Neural progenitor cell (in vitro differentiated cells): ENCODE measurements at regions not wholly inside any gene's neighbourhood (a gene's known extent, or its start where the extent isn't known, plus 50 kb on each side); places are given as distances from the start of the nearest gene placed in this dataset.
"Not testable (repeated sequence)": the region's sequence is repeated elsewhere in the genome, so short reads cannot be mapped to it uniquely, and the experiment has no call there.

Experiments
- DNase-seq: peaks from one replicate; pipeline ENCODE4 v3.0.0-alpha.2; 2016; ENCODE audit warnings: low spot score
- H2AFZ ChIP-seq: fragments of 200-600 bp; sonication (generic); replicated peaks from 2 replicates; pipeline ENCODE4 v1.6.1; 2016; ENCODE audit warnings: antibody characterized with exemption
- H3F3A ChIP-seq: fragments of 200-600 bp; sonication (generic); 2 replicates; pipeline ENCODE4 v1.6.1; 2016; ENCODE audit warnings: antibody characterized with exemption, low read depth
- H3K27ac ChIP-seq: fragments of 200-600 bp; sonication (generic); 2 replicates; pipeline ENCODE4 v1.5.1; 2016; ENCODE audit warnings: mild to moderate bottlenecking
- H3K27me3 ChIP-seq: fragments of 200-600 bp; sonication (generic); 2 replicates; pipeline ENCODE4 v1.6.1; 2016; ENCODE audit warnings: mild to moderate bottlenecking, moderate library complexity
- H3K36me3 ChIP-seq: fragments of 200-600 bp; sonication (generic); 2 replicates; pipeline ENCODE4 v1.5.1; 2016
- H3K4me1 ChIP-seq: fragments of 200-600 bp; sonication (generic); 2 replicates; pipeline ENCODE4 v1.6.1; 2016; ENCODE audit warnings: mixed run types
- H3K4me2 ChIP-seq: fragments of 200-600 bp; sonication (generic); 2 replicates; pipeline ENCODE4 v1.6.1; 2016
- H3K4me3 ChIP-seq: fragments of 200-600 bp; sonication (generic); 2 replicates; pipeline ENCODE4 v1.5.1; 2016
- H3K79me2 ChIP-seq: fragments of 200-600 bp; sonication (generic); 2 replicates; pipeline ENCODE4 v1.6.1; 2016; ENCODE audit warnings: low read depth
- H3K9ac ChIP-seq: fragments of 200-600 bp; sonication (generic); 2 replicates; pipeline ENCODE4 v1.6.1; 2016
- H3K9me3 ChIP-seq: fragments of 200-600 bp; sonication (generic); 2 replicates; pipeline ENCODE4 v1.5.1; 2016; ENCODE audit warnings: low read depth
- H4K20me1 ChIP-seq: fragments of 200-600 bp; sonication (generic); 2 replicates; pipeline ENCODE4 v1.6.1; 2016; ENCODE audit warnings: low read depth
- H3K27ac Mint-ChIP-seq: 3 replicates; pipeline ENCODE4 v1.8.0; 2021; ENCODE audit warnings: mixed read lengths
- H3K27me3 Mint-ChIP-seq: 2 replicates; pipeline ENCODE4 v1.8.0; 2022; ENCODE audit warnings: low read depth, mild to moderate bottlenecking, inconsistent platforms, moderate library complexity, mixed read lengths; ENCODE audit not compliant: insufficient read depth
- H3K36me3 Mint-ChIP-seq: 3 replicates; pipeline ENCODE4 v1.8.0; 2021; ENCODE audit warnings: mixed read lengths
- H3K4me1 Mint-ChIP-seq: 3 replicates; pipeline ENCODE4 v1.8.0; 2021; ENCODE audit warnings: mixed read lengths
- H3K4me3 Mint-ChIP-seq: 3 replicates; pipeline ENCODE4 v1.8.0; 2021; ENCODE audit warnings: mild to moderate bottlenecking, moderate library complexity, mixed read lengths
- H3K9me3 Mint-ChIP-seq: 3 replicates; pipeline ENCODE4 v1.8.0; 2020; ENCODE audit warnings: mixed read lengths
- CTCF ChIP-seq: fragments of 200-600 bp; sonication (generic); IDR thresholded peaks from 2 replicates; pipeline ENCODE4 v1.5.1; 2017; ENCODE audit warnings: antibody characterized with exemption, mild to moderate bottlenecking
- EZH2 ChIP-seq: fragments of 200-600 bp; sonication (generic); IDR thresholded peaks from 2 replicates; pipeline ENCODE4 v1.6.1; 2017; ENCODE audit warnings: antibody characterized with exemption, mild to moderate bottlenecking, moderate library complexity
- EZH2phosphoT487 ChIP-seq: fragments of 200-600 bp; sonication (generic); IDR thresholded peaks from 2 replicates; pipeline ENCODE4 v1.6.1; 2017; ENCODE audit warnings: antibody characterized with exemption

GRCh38 chr18:34322365-34323289 is 97.9 kb upstream of the NOL4 start:
- H3K9ac ChIP-seq: no peak overlapping the region
- Mint-ChIP-seq H3K36me3 (no peaks in the 10 kb centered on the region), H3K4me3 (no peak overlapping the region), H3K4me1 (no peaks in the 10 kb centered on the region), H3K27ac (no peak overlapping the region), H3K27me3 (peaks cover 5% of the 10 kb centered on the region), H3K9me3 (peaks cover 3% of the 10 kb centered on the region)
- H3K27ac ChIP-seq: no peak overlapping the region
- no peaks in the 10 kb centered on the region for H4K20me1 ChIP-seq
- no peak overlapping the region for H3K4me2 ChIP-seq
- H3K36me3 ChIP-seq: no peaks in the 10 kb centered on the region
- no peak overlapping the region for H3K4me3 ChIP-seq
- no peaks in the 10 kb centered on the region for H3F3A ChIP-seq
- TF ChIP-seq CTCF (peak; percentile 95), EZH2phosphoT487 (no peak), EZH2 (no peak)
- no peaks in the 10 kb centered on the region for H3K79me2 ChIP-seq
- peak overlapping the region; percentile 61 for H2AFZ ChIP-seq
- H3K9me3 ChIP-seq: no peaks in the 10 kb centered on the region
- H3K27me3 ChIP-seq: no peaks in the 10 kb centered on the region
- H3K4me1 ChIP-seq: no peaks in the 10 kb centered on the region
- peak; percentile 85 for DNase-seq

GRCh38 chr18:34329840-34330239 is 105.1 kb upstream of the NOL4 start:
- no peak for DNase-seq
- Histone ChIP-seq H3F3A (no peaks in the 10 kb centered on the region), H3K9ac (no peak overlapping the region), H3K27ac (no peak overlapping the region), H3K27me3 (no peaks in the 10 kb centered on the region), H3K4me1 (no peaks in the 10 kb centered on the region), H3K4me3 (no peak overlapping the region), H3K79me2 (no peaks in the 10 kb centered on the region), H2AFZ (no peak overlapping the region), H3K9me3 (no peaks in the 10 kb centered on the region), H4K20me1 (no peaks in the 10 kb centered on the region), H3K4me2 (no peak overlapping the region), H3K36me3 (no peaks in the 10 kb centered on the region)
- Mint-ChIP-seq H3K4me3 (no peak overlapping the region), H3K36me3 (no peaks in the 10 kb centered on the region), H3K27me3 (peaks cover 4% of the 10 kb centered on the region), H3K4me1 (no peaks in the 10 kb centered on the region), H3K27ac (no peak overlapping the region), H3K9me3 (peaks cover 3% of the 10 kb centered on the region)
- TF ChIP-seq CTCF (no peak), EZH2 (no peak), EZH2phosphoT487 (no peak)

GRCh38 chr18:34330308-34330707 is 105.6 kb upstream of the NOL4 start:
- peaks cover 3% of the 10 kb centered on the region for H3K9me3 Mint-ChIP-seq
- TF ChIP-seq EZH2 (no peak), CTCF (no peak), EZH2phosphoT487 (no peak)
- no peaks in the 10 kb centered on the region for H4K20me1 ChIP-seq

GRCh38 chr18:34330907-34331306 is 106.2 kb upstream of the NOL4 start:
- H3K36me3 ChIP-seq, H3K4me3 Mint-ChIP-seq, H3K9me3 ChIP-seq, DNase-seq, H3K27ac Mint-ChIP-seq, H3K9me3 Mint-ChIP-seq, H3K79me2 ChIP-seq, H3K4me2 ChIP-seq, H3K27me3 ChIP-seq, H3K4me1 Mint-ChIP-seq, H3F3A ChIP-seq, H3K4me1 ChIP-seq, H3K27ac ChIP-seq, H3K27me3 Mint-ChIP-seq, H3K9ac ChIP-seq, H3K36me3 Mint-ChIP-seq, H3K4me3 ChIP-seq, H4K20me1 ChIP-seq: not testable (repeated sequence)
- H2AFZ ChIP-seq: peak overlapping the region; percentile 34

More at GRCh38 chr18:34330308-34330707, 105.6 kb upstream of the NOL4 start:
- no peaks in the 10 kb centered on the region for H3F3A ChIP-seq
- H3K4me3 Mint-ChIP-seq: no peak overlapping the region
- no peaks in the 10 kb centered on the region for H3K36me3 Mint-ChIP-seq
- no peak for DNase-seq
- H3K27me3 Mint-ChIP-seq: peaks cover 4% of the 10 kb centered on the region
- no peak overlapping the region for H3K4me3 ChIP-seq
- H3K27ac Mint-ChIP-seq: no peak overlapping the region
- H3K9ac ChIP-seq: no peak overlapping the region
- no peaks in the 10 kb centered on the region for H3K27me3 ChIP-seq
- no peak overlapping the region for H3K4me2 ChIP-seq
- H3K9me3 ChIP-seq: no peaks in the 10 kb centered on the region
- H3K79me2 ChIP-seq: no peaks in the 10 kb centered on the region
- H3K36me3 ChIP-seq: no peaks in the 10 kb centered on the region
- no peaks in the 10 kb centered on the region for H3K4me1 Mint-ChIP-seq
- no peak overlapping the region for H2AFZ ChIP-seq
- no peak overlapping the region for H3K27ac ChIP-seq
- H3K4me1 ChIP-seq: no peaks in the 10 kb centered on the region

- H2AFZ ChIP-seq: peak overlapping the region; percentile 34
- H3K27me3 Mint-ChIP-seq, H3K27ac ChIP-seq, H3K4me3 ChIP-seq, H3F3A ChIP-seq, H3K4me1 Mint-ChIP-seq, H3K36me3 ChIP-seq, H3K9ac ChIP-seq, H3K4me3 Mint-ChIP-seq, H3K79me2 ChIP-seq, H4K20me1 ChIP-seq, H3K4me1 ChIP-seq, DNase-seq, H3K9me3 ChIP-seq, H3K4me2 ChIP-seq, H3K9me3 Mint-ChIP-seq, H3K36me3 Mint-ChIP-seq, H3K27ac Mint-ChIP-seq, H3K27me3 ChIP-seq: not testable (repeated sequence)
These were observed 106.6 kb upstream of the NOL4 start for GRCh38 chr18:34331343-34331742.
